ENCODE measurements at regions not wholly inside any gene's neighbourhood (a gene's known extent, or its start where the extent isn't known, plus 50 kb on each side); places are given as distances from the start of the nearest gene placed in this dataset.

- Histone ChIP-seq H3F3A (ENCODE audit: low read depth) (no peaks in the 10 kb centered on the region), H3K4me3 (no peak overlapping the region), H3K79me2 (ENCODE audit: low read depth) (no peaks in the 10 kb centered on the region), H3K27ac (no peak overlapping the region), H3K27me3 (no peaks in the 10 kb centered on the region), H3K9me3 (ENCODE audit: low read depth) (peaks cover 7% of the 10 kb centered on the region), H3K36me3 (no peaks in the 10 kb centered on the region), H2AFZ (replicated peaks) (no peak overlapping the region), H3K9ac (no peak overlapping the region), H3K4me1 (no peaks in the 10 kb centered on the region), H4K20me1 (ENCODE audit: low read depth) (no peaks in the 10 kb centered on the region), H3K4me2 (no peak overlapping the region)
- H3K4me1 Mint-ChIP-seq: no peaks in the 10 kb centered on the region
- TF ChIP-seq CTCF (IDR thresholded peaks at IDR 0.05): no peak
- TF ChIP-seq EZH2phosphoT487 (IDR thresholded peaks at IDR 0.05): no peak
- no peak for TF ChIP-seq EZH2 (IDR thresholded peaks at IDR 0.05)
- H3K4me3 Mint-ChIP-seq: no peak overlapping the region
- H3K36me3 Mint-ChIP-seq: no peaks in the 10 kb centered on the region
- H3K27ac Mint-ChIP-seq: no peak overlapping the region
- no peak for DNase-seq (ENCODE audit: low spot score)
- H3K9me3 Mint-ChIP-seq: no peaks in the 10 kb centered on the region
- no peaks in the 10 kb centered on the region for H3K27me3 Mint-ChIP-seq (ENCODE audit: insufficient read depth, low read depth)
Measured at GRCh38 chr9:102534031-102534430, 461.1 kb upstream of the CYLC2 start.

DNA sequence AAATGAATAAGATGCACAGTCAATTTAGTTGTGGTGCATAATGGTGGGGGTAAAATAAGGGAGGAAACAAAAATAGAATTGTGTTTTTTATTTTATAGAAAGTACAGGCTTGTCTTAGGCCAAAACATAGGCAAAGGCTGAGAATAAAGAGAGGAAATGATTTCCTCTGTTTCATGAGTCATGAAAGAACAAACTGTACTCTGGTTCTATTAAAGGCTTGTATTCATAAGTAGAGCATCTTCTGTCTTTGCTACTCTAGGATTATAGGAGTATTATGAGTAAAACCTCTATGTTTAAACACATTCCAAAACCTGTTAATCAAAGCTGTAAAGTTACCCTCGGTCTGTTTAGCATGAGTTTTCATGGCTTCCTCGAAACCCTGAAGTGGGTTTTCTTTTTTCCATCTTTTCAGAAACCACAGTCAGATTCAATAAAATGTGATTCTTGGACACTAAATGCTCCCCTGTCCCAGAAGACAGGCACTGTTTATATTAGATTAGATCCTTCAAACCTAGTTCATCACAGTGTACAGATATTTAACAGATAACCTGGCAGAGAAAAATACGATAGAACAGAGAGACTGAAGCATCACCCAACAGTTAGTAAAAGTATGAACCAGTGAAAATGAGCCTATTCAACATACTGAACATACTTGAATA lies 473.9 kb upstream of the CYLC2 start:
- Histone ChIP-seq H3F3A (ENCODE audit: low read depth) (no peaks in the 10 kb centered on the region), H3K36me3 (no peaks in the 10 kb centered on the region), H3K27me3 (no peaks in the 10 kb centered on the region), H3K27ac (no peak overlapping the region), H3K79me2 (ENCODE audit: low read depth) (no peaks in the 10 kb centered on the region), H4K20me1 (ENCODE audit: low read depth) (no peaks in the 10 kb centered on the region), H3K4me2 (no peak overlapping the region), H3K4me3 (no peak overlapping the region), H2AFZ (replicated peaks) (no peak overlapping the region), H3K9ac (no peak overlapping the region), H3K9me3 (ENCODE audit: low read depth) (no peaks in the 10 kb centered on the region), H3K4me1 (no peaks in the 10 kb centered on the region)
- peaks cover 2% of the 10 kb centered on the region for H3K27me3 Mint-ChIP-seq (ENCODE audit: insufficient read depth, low read depth)
- peaks cover 2% of the 10 kb centered on the region for H3K9me3 Mint-ChIP-seq
- TF ChIP-seq EZH2phosphoT487 (IDR thresholded peaks at IDR 0.05): no peak
- DNase-seq (ENCODE audit: low spot score): no peak
- H3K27ac Mint-ChIP-seq: no peak overlapping the region
- H3K4me3 Mint-ChIP-seq: no peak overlapping the region
- H3K36me3 Mint-ChIP-seq: no peaks in the 10 kb centered on the region
- H3K4me1 Mint-ChIP-seq: no peaks in the 10 kb centered on the region

- TF ChIP-seq EZH2phosphoT487 (IDR thresholded peaks at IDR 0.05) (no peak), CTCF (IDR thresholded peaks at IDR 0.05) (no peak), EZH2 (IDR thresholded peaks at IDR 0.05) (no peak)
- no peak overlapping the region for H3K4me3 ChIP-seq
- H3K4me1 Mint-ChIP-seq: peaks cover 2% of the 10 kb centered on the region
- no peaks in the 10 kb centered on the region for H3K9me3 ChIP-seq (ENCODE audit: low read depth)
- H4K20me1 ChIP-seq (ENCODE audit: low read depth): no peaks in the 10 kb centered on the region
- H3K27ac Mint-ChIP-seq: no peak overlapping the region
- no peak overlapping the region for H2AFZ ChIP-seq (replicated peaks)
- H3K36me3 Mint-ChIP-seq: no peaks in the 10 kb centered on the region
- no peak overlapping the region for H3K4me2 ChIP-seq
- no peaks in the 10 kb centered on the region for H3K36me3 ChIP-seq
- H3F3A ChIP-seq (ENCODE audit: low read depth): no peaks in the 10 kb centered on the region
- H3K4me3 Mint-ChIP-seq: no peak overlapping the region
- H3K9me3 Mint-ChIP-seq: no peaks in the 10 kb centered on the region
- peaks cover 2% of the 10 kb centered on the region for H3K27me3 Mint-ChIP-seq (ENCODE audit: insufficient read depth, low read depth)
- no peaks in the 10 kb centered on the region for H3K27me3 ChIP-seq
- no peak overlapping the region for H3K9ac ChIP-seq
- no peak for DNase-seq (ENCODE audit: low spot score)
- no peaks in the 10 kb centered on the region for H3K79me2 ChIP-seq (ENCODE audit: low read depth)
- no peak overlapping the region for H3K27ac ChIP-seq
- H3K4me1 ChIP-seq: no peaks in the 10 kb centered on the region
Measured at GRCh38 chr9:102519423-102519822, 475.7 kb upstream of the CYLC2 start.

GRCh38 chr9:102518324-102518723 lies 476.8 kb upstream of the CYLC2 start:
- Mint-ChIP-seq H3K9me3 (no peaks in the 10 kb centered on the region), H3K27me3 (ENCODE audit: insufficient read depth, low read depth) (peaks cover 2% of the 10 kb centered on the region), H3K36me3 (no peaks in the 10 kb centered on the region), H3K4me3 (no peak overlapping the region), H3K27ac (no peak overlapping the region), H3K4me1 (peaks cover 3% of the 10 kb centered on the region)
- Histone ChIP-seq H3F3A (ENCODE audit: low read depth) (no peaks in the 10 kb centered on the region), H2AFZ (replicated peaks) (no peak overlapping the region), H3K4me1 (no peaks in the 10 kb centered on the region), H3K36me3 (no peaks in the 10 kb centered on the region), H3K4me3 (no peak overlapping the region), H3K9ac (no peak overlapping the region), H4K20me1 (ENCODE audit: low read depth) (no peaks in the 10 kb centered on the region), H3K27me3 (no peaks in the 10 kb centered on the region), H3K9me3 (ENCODE audit: low read depth) (no peaks in the 10 kb centered on the region), H3K4me2 (no peak overlapping the region), H3K27ac (no peak overlapping the region), H3K79me2 (ENCODE audit: low read depth) (no peaks in the 10 kb centered on the region)
- no peak for TF ChIP-seq EZH2 (IDR thresholded peaks at IDR 0.05)
- TF ChIP-seq EZH2phosphoT487 (IDR thresholded peaks at IDR 0.05): no peak
- TF ChIP-seq CTCF (IDR thresholded peaks at IDR 0.05): no peak
- no peak for DNase-seq (ENCODE audit: low spot score)

Data from neural progenitor cell (in vitro differentiated cells).